ENCODE measurements at regions not wholly inside any gene's neighbourhood (a gene's known extent, or its start where the extent isn't known, plus 50 kb on each side); places are given as distances from the start of the nearest gene placed in this dataset.

DNA sequence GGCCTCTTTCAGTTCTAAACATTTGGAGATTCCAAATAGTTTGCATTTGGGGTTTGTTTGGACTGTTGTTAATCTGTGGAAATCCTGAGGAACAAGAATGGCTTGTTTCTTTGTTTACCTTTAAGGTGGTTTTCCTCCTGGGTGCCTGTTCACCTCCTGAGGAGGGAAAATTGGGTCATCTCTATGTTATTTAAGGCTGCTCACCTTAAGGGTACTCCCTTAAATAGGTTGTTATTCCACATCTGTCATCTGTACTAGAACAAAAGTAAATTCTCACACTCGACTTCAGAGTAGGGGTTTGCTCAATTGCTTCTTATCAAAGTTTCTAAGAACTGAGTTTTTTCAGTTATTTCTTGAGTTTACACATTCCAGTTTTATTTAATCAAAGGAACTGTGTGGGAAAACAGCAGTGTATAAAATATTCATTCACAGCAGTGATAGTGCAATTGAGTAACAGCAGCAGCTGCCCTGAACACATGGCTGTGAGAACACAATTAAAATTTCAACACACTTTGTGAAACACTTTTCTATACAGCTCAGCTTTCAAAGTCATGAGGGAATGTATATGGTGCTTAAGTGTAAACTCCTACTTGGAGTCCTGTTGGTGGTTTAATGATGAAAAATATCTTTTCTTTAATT is 238.5 kb upstream of the PGRMC2 start:
- peak; percentile 4 for DNase-seq

DNA sequence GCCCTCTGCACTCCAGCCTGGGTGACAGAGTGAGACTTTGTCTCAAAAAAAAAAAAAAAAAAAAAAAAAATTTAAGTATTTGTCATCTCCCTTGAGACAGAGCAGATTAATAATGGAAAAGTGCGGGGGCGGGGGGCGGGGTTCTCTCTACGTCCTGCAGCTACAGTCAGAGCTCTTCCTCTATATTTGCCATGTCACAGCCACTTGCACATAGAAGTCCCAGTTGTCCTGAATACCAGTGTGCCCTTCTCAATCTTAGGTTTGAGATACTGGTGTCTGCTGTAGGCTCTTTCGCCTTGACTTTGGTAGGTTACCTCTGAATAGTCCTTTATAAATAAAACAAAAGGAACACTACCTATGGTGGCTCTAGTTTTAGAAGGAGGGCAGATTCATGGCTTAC is 237.8 kb upstream of the PGRMC2 start:
- no peak for DNase-seq

DNA sequence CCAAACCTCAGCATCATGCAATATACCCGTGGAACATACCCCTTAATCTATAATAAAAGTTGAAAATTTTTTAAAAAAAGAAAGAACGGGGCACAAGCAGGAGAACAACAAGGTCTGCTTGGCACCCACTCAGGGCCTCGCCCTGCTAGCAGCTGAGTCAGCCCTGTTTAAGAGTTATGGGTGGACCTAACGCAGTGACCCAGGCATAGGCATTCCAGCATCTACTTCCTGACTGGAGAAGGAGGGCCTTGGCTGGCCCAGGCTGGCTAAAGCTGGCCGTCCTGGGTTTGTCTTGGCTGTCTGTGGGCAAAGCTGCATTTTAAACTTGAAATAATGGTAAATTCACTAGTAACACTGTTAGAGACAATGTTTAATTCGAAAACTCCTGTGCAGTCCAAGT is 236.7 kb upstream of the PGRMC2 start:
- no peak for DNase-seq

DNA sequence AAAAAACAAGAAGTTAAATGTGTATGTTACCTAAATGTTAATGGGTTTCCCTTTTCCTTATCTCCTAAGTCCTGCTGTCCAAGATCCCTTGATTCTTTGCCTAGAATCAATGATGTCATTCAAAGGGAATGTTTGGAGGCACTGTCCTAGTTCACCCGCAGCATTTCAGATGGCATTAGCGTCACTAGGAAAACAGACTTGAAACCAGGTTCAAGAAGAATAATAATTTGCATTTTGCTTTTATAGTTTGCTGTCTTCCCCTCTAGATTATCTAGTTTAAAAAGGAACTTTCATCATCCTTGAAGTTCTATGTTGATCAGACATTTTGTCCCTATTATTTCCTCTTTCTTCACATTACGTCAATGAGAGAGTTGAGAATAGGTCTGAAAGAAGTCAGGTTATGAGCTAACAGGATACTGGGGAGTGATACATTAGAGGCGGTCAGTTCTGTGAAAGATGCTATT is 234.1 kb upstream of the PGRMC2 start:
- no peak for DNase-seq

DNA sequence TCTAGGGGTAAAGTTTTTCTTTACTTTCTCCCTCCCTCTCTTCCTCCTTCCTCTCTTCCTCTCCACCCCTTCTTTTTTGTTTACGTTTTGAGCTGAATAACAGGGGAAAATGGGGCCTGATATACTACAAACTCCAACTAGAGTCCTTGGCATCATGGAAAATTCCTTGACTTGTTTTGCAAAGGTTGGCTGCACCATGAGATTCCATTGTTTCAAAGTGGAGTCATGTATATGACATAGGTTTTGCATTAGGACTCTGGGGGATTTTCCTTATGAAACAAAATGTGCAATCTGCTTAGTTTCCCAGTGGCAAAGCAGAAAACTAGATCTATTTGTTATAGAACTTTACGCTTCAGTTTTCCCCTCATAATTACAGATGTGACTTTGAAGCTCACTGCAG is 233.5 kb upstream of the PGRMC2 start:
- no peak for DNase-seq

DNA sequence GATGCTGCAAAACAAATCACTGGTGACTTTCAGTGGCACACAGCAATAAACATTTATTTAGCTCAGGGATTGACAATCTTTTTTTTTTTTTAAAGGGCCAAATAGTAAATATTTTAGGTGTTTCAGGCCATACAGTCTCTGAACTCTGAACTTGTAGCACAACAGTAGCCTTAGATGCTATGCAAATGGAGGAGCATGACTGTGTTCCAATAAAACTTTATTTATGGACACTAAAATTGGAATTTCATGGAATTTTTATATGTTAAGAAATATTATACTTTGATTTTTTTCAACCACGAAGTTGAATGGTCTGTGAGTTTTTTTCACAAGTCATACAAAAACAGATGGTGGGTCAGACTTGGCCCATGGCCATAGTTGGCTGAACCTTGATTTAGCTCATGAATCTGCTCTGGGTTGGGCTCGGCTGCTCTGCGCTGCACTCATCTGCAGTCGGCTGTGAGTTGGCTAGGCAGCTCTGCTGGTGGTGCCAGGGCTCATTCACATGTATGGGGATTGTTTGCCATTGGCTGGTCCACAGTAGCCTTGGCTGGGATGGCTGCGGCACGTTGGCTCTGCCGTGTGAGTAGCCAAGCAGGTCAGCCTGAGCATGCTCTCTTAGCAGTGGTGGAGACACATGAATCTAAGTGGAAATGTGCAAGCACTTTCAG is 231.7 kb upstream of the PGRMC2 start:
- no peak for DNase-seq

DNA sequence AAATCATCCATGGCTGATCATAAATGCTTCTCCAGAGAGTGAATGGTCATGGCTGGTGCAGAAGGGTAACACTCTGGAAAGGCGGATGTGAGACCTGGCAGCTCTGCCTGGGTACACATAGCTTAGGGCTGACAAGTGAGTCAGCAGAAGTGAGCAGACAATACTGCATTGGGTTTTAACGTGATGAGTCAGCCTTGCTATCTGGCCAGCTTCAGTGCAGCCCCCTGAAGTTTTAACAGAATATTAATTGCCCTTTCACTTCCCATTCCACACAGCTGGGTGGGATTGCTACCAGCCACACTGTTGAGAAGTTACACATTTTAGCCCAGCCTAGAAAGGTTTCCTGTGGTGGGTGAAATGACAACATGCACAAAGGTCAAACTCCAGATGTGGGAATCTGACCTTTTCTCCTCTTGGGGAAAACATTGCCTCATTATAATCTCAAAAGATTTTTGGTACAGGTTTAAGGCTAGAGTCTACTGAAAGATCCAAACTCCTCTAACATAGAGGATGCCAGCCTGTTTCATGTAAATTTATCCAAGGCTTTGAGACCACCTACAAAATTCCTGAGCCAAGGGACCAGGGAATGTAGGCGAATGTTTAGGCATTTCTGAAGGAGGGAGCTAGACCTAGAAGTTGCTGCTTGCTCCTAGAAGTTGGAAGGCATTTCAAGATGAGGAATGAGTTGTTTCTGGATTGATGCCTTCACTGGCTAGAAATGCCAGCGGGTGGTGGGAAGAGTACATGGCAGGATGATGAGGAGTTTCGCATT is 230.3 kb upstream of the PGRMC2 start:
- DNase-seq = no peak

DNA sequence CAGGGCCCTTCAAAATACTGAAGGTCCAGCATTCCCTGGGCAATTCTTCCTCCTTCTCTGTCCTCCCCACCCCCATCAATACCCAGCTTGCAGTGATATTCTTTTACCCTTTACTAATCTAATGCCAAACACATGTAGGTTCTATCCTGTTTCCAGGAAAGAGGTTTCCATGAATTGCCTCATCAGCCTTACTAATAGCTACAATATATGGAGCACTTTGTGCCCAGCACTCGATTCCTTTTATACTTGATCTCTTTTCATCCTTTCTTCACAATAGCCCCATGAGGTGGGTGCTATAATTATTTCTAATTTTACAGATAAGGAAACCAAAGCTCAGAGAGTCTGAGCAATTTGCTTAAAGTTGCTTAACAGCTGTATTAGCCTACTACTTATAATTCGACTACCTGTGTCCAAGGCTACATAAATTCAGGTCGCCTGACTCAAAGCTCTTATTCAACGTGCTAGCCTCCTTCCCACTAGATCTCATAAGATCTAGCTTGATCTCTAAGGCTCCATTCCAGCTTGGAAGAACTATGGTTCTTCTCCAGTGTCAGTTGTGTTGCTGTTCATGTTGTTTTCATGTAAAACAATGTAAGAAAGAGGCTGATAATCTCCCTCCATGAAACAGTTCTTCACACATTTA is 229.6 kb upstream of the PGRMC2 start:
- no peak for DNase-seq

DNA sequence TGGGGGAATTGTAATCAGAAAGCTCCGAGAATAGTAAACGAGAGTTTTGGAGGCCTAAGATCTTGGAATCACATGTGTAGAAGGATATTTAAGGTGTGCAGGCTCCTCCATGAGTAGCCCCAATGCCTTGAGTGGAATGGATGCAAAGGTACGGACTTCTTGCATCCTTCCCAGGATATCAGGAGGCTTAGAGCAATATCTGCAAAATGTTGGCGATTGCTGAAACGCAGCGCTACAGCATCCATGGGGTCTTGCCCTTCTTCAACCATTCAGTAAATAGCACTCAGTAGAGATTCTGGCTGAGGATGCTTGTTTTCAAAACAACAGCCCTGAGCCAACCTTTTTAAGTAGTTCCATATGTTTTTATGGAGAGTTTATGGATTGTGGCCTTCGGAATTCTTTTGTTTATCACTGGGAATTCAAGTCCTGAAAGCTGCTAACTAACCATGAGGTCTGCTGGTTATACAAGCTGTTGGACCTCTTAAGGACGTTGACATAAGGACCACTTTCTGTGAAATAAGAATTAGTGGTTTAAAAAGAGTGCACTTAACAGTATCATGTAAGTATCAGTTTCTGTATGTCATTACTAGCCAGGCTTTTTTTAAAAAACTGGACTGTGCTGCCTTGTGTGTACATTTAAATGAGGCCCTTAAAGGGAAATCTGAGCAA is 228.8 kb upstream of the PGRMC2 start:
- no peak for DNase-seq

DNA sequence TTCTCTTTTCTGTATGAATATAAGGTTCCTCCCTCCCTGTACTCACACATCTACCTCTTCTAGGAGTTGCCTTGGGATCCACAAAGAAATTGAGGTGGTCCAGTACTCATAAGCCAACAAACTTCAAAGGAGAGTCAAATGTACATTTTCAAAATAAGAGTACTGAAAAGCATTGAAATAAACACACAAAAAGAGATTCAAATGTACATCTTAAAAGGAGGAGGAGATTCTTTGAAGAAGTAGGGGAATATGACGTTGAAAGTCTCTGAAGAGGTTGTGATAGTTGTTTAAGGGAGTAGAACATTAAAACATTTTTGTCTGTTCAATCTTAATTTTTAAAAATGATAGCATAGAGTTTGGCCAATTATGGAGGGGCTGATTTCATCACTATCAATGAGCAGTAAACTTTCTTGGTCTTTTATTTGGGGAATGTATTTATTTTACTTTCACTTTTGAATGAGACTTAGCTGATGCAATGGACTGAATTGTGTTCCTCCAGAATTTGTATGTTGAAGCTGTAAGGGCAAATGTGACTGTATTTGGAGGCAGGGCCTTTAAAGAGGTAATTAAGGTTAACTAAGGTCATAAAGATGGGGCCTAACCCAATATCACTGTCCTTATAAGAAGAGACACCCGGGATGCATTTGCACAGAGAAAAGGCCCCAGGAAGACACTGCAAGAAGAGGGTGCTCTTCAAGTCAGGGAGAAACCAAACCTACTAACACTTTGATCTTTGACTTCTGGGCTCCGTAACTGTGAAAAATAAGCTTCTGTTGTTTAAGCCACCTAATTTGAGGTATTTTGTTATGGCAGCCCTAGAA is 226.3 kb upstream of the PGRMC2 start:
- DNase-seq = no peak

DNA sequence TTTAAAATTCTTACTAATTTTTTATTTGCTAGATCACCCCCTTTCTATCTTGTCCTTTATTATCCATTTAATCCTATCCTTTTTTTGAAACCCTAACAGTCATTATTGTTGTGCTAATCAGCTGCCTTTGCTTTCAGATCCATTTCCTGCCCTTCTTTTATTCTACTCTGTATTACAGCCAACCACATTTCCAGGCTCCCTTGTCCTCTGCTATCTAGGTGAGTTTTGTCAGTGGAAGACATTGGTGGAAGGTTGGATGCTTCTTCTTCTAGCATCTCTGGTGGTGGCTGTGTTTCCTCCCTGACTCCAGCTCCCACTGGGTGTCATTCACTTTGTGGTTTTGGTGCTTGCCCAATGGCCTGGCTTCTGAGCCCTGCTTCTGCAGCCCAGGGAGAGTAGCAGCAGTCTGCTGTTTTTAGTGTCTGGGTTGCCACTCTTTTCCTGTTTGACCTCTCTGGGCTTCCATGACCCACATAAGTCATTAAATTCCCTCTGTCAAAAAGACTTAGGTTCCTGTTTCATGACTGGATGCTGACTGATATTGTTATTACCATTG is 225.2 kb upstream of the PGRMC2 start:
- DNase-seq = no peak

DNA sequence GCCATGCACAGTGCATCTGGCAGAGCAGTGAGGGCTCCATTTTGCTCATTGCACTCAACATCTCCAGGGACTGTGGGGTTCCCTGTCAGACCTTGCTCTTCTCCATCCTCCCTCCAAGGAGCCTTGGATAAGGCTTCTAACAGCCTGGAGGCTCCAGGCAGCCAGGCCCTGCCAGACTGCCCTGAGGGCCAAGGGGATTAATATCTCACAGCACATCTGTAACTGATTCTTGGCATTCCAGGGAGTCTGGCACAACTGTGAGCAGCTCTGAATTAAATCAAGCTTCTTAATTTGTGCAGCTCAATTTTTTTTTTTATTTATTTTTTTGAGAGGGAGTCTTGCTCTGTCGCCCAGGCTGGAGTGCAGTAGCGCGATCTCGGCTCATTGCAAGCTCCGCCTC is 224.5 kb upstream of the PGRMC2 start:
- DNase-seq = no peak

DNA sequence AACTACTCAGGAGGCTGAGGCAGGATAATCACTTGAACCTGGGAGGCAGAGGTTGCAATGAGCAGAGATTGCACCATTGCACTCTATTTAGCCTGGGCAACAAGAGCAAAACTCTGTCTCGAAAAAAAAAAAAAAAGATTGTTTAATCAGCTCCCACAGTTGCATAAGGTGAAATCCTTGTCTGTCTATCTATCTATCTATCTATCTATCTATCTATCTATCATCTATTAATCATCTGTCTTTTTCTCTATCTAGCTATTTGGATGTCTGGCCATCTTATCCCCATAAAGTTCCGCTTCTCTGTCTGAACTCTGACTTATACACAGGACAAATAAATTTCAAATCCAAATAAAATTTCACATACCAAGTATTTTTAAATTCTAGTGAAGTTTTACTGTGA is 223.2 kb upstream of the PGRMC2 start:
- no peak for DNase-seq

DNA sequence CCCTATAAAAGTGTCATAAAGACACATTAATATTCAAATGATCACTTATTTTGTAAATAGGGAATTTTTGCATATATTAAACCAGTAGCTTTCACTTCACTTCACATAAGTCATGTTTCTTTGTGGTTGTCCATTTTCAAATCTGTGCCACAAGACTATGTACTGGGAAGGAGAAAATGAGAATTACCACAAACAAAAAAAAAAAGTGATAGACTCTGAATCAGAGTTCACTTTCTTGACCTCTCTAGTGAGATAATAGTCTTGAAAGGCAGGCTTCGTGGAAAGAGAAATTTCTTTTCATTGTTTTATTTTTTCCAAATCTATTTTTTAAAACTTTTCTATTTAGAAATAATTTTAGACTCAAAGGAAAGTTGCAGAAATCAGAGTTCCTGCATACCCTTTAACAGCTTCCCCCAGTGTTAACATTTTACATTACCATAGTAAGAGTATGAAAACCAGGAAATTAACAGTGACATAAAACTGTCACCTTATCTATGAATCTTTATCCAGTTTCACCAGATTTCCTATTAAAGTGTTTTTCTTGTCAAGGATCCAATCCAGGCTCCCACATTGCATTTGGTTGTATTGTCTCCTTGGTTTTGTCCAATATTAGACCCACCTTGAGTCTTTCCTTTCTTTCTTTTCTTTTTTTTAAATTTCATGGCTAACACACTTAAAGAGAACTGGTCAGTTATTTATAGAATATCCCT is 215.4 kb upstream of the PGRMC2 start:
- DNase-seq = no peak

DNA sequence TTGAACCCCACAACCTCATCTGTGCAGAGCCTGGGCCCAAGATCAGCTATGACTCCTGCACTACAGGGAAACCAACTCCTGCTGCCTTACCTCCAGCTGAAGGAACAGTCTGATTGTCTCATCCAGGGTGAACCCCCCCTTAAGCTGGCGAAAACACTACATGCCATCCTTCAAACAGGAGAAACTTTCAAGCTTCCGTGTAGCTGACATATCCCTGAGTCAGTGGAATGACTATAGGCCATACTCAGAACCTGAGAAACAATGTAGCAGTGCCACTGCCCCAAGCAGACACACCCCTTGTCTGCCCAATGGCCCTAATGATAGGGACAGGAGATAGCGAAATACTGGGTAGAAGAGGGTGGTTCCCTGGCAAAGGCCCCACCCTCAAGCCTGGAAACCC is 213.6 kb upstream of the PGRMC2 start:
- DNase-seq = no peak

DNA sequence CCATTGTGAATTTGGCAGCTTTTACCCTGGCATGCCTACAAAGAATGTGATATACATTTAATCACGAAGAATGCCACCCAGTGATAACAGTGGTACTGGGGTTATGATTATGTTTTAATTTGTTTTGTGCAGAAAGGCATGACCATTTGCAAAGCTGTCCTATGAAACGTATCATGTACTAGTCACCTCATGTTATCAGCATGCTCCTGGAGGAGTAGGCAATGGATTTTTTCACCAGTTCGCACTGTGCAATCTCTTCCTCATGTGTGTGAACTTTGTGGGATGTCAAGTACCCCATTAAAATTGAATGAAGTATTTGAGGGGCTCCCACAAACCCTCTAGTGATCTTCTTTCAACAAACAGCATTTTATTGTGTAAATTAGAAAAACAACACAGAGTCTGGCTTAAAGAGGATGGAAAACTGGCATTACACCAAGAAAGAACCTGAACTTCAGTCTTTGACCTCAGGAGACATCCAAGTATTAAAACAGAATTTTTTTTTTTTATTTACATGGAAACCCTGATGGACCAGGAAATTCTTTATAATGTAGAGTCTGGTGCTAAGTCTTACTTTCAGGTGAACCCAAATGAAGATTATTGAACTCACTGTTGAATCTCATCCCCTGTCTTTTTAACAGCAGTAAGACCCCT is 200.6 kb upstream of the PGRMC2 start:
- no peak for DNase-seq

DNA sequence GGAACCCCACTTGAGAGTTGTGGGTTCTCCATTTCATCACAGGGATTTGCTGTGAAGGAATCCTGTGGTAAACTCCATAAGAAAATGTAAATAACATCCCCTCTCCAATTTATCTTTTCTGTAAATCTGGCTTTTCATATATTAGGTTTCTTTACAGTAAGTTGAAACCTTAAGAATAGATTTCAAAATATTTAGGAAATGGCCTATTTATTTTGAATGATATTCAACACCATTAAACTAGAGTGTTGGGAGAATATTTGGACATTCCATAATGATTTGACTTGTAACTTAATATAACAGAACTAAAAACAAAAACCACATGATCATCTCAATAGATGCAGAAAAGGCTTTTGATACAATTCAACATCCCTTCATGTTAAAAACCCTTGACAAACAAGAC is 197.3 kb upstream of the PGRMC2 start:
- no peak for DNase-seq

DNA sequence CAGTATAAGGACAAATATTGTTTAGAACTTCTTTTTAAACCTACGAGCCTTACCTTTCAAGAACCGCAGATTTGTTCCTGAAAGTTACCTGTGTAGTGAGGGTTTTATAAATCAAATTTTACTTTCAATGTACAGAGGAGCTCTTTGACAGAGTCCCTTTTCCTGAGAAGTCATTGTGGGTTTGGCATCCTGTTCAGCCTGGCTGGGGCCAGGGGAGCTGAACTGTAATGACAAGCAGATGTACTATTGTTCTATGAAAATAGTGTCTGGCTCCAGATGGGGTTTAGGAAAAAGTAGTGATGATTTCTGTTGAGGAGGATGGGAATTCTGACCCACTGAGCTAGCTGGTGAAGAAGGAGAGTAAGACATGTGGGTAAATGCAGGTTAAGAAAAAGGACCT is 196.2 kb upstream of the PGRMC2 start:
- no peak for DNase-seq

DNA sequence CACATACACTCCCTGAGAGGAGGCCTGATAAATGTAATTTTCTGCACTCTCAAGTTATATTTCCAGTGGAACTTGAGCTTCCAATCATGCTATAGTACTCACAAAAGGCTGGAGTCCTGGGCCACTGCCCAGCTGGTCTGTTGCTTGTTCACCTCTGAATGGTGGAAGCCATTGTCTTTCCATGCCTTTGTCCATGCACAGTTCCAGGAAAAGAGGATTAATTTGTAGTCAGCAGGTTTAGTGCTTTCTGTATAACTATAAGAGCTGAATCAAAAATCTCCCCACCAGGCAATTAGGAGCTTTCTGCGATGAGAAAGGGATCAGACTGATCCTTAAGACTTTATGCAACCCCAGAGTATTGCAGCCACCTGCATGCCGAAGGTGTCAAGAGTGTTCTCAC is 195.4 kb upstream of the PGRMC2 start:
- DNase-seq = no peak

DNA sequence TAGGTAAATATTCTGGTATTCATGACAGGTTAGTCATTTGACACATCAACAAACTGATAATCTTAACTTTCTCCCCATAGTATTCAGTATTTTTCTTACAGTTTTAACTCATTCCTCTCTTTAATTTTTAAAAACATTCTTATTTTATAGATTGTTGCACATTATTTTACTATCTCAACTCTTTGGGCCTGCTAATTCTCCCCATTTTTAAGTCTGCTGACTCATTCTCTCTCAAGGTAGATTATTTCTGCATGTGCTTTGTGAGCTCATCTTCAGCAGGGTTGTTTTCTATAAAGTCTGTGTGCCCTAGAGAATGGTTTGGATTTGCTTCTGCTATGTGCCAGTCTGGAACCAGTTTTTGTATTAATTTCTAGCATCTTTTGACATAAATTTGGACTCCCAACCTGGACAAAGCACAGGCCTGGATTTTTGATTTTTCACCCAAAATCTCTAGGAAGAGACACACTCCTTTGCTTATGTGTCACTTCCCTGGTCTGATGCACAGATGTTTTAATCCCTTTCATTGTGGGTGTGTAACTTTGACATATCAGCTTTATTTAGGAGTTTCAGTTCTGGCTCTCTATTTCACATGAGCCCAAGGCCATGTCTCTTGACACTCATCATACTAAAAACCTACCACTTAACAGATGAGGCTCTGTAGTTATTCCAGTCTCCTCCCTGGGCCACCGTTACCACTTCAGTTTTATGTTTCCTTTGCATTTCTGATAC is 194.3 kb upstream of the PGRMC2 start:
- DNase-seq = no peak

Data from NCI-H2171 treated with DMSO at 0.1 percent for 48 hours (cell line).